GM18858 (cell line): ENCODE measurements at regions not wholly inside any gene's neighbourhood (a gene's known extent, or its start where the extent isn't known, plus 50 kb on each side); places are given as distances from the start of the nearest gene placed in this dataset.

Experiments used
- ATAC-seq: cut with Tn5 transposase; IDR thresholded peaks from one replicate; pipeline ENCODE4 v1.9.1; 2021; ENCODE audit not compliant: unreplicated experiment

GRCh38 chr14:31943217-31943799 is 133.8 kb upstream of the ARHGAP5 start:
- ATAC-seq, result no peak

- ATAC-seq, result no peak
Observed at GRCh38 chr14:31943861-31944255, 133.2 kb upstream of the ARHGAP5 start.

GRCh38 chr14:31944256-31945073 is 132.6 kb upstream of the ARHGAP5 start:
- ATAC-seq, result no peak

- no peak for ATAC-seq
Observed at GRCh38 chr14:31945074-31945613, 132.0 kb upstream of the ARHGAP5 start.

GRCh38 chr14:31945701-31946100 is 131.4 kb upstream of the ARHGAP5 start:
- ATAC-seq, result no peak

- no peak for ATAC-seq
Observed at GRCh38 chr14:31947076-31947475, 130.0 kb upstream of the ARHGAP5 start.

- ATAC-seq, result no peak
Observed at GRCh38 chr14:31947680-31948595, 129.2 kb upstream of the ARHGAP5 start.

GRCh38 chr14:31949709-31950108 is 127.4 kb upstream of the ARHGAP5 start:
- ATAC-seq, result no peak

GRCh38 chr14:31950331-31950730 is 126.8 kb upstream of the ARHGAP5 start:
- ATAC-seq, result no peak

- ATAC-seq, result no peak
Observed at GRCh38 chr14:31950764-31951637, 126.1 kb upstream of the ARHGAP5 start.

GRCh38 chr14:31951638-31951964 is 125.5 kb upstream of the ARHGAP5 start:
- ATAC-seq, result no peak

GRCh38 chr14:31952573-31952972 is 124.5 kb upstream of the ARHGAP5 start:
- ATAC-seq, result no peak

GRCh38 chr14:31953210-31953609 is 123.9 kb upstream of the ARHGAP5 start:
- ATAC-seq, result no peak

- ATAC-seq, result no peak
Observed at GRCh38 chr14:31954991-31955390, 122.1 kb upstream of the ARHGAP5 start.

- ATAC-seq, result no peak
Observed at GRCh38 chr14:31955936-31956579, 121.0 kb upstream of the ARHGAP5 start.

- no peak for ATAC-seq
Observed at GRCh38 chr14:31957565-31957964, 119.5 kb upstream of the ARHGAP5 start.

- no peak for ATAC-seq
Observed at GRCh38 chr14:31960039-31960438, 117.1 kb upstream of the ARHGAP5 start.

GRCh38 chr14:31961896-31962295 is 115.2 kb upstream of the ARHGAP5 start:
- ATAC-seq, result no peak

- no peak for ATAC-seq
Observed at GRCh38 chr14:31962920-31963319, 114.2 kb upstream of the ARHGAP5 start.

GRCh38 chr14:31963587-31963986 is 113.5 kb upstream of the ARHGAP5 start:
- no peak for ATAC-seq
